OCI-LY3 (cell line): ENCODE measurements at regions not wholly inside any gene's neighbourhood (a gene's known extent, or its start where the extent isn't known, plus 50 kb on each side); places are given as distances from the start of the nearest gene placed in this dataset.

Experiments used
- H2AFZ ChIP-seq: fragments of 200-600, 300-600 bp; shearing (Covaris generic); 2 replicates; pipeline ENCODE4 v1.6.0; 2014; ENCODE audit warnings: antibody characterized with exemption, low read depth, low read length
- H3K27ac ChIP-seq: fragments of 200-600, 300-600 bp; sonication (generic); 2 replicates; pipeline ENCODE4 v1.5.1; 2014; ENCODE audit warnings: mild to moderate bottlenecking, low read length, moderate library complexity, mixed read lengths
- H3K27me3 ChIP-seq: fragments of 200-600, 300-600 bp; sonication (generic); 2 replicates; pipeline ENCODE4 v1.6.1; 2014; ENCODE audit warnings: low read depth, low read length, mixed read lengths
- H3K36me3 ChIP-seq: fragments of 200-600, 300-600 bp; sonication (generic); replicated peaks from 2 replicates; pipeline ENCODE3; 2014; ENCODE audit warnings: low read depth, low read length, mixed read lengths
- H3K4me1 ChIP-seq: fragments of 300-600, 200-600 bp; sonication (generic); 2 replicates; pipeline ENCODE4 v1.6.1; 2014; ENCODE audit warnings: low read length, mixed read lengths
- H3K4me2 ChIP-seq: fragments of 200-600, 300-600 bp; sonication (generic); 2 replicates; pipeline ENCODE4 v1.6.1; 2014; ENCODE audit warnings: low read length, mixed read lengths
- H3K4me3 ChIP-seq: fragments of 300-600, 200-600 bp; sonication (generic); 2 replicates; pipeline ENCODE4 v1.5.1; 2014; ENCODE audit warnings: antibody characterized with exemption, mild to moderate bottlenecking, low read length, moderate library complexity
- H3K79me2 ChIP-seq: fragments of 300-600, 200-600 bp; shearing (Covaris generic); 2 replicates; pipeline ENCODE4 v1.6.1; 2014; ENCODE audit warnings: mild to moderate bottlenecking, low read length, mixed read lengths
- H3K9ac ChIP-seq: fragments of 300-600, 200-600 bp; shearing (Covaris generic); 2 replicates; pipeline ENCODE4 v1.6.0; 2014; ENCODE audit warnings: mild to moderate bottlenecking, low read length, moderate library complexity
- H3K9me3 ChIP-seq: fragments of 200-600, 300-600 bp; shearing (Covaris generic); 2 replicates; pipeline ENCODE4 v1.6.1; 2014; ENCODE audit warnings: low read length, mixed read lengths; ENCODE audit not compliant: insufficient read depth
- H4K20me1 ChIP-seq: fragments of 200-600, 300-600 bp; sonication (generic); 2 replicates; pipeline ENCODE4 v1.6.1; 2016; ENCODE audit warnings: low read length, mixed read lengths; ENCODE audit not compliant: insufficient read depth
- EZH2phosphoT487 ChIP-seq: fragments of 200-600 bp; shearing (Covaris generic); IDR thresholded peaks from 2 replicates; pipeline ENCODE4 v1.6.1; 2018; ENCODE audit warnings: antibody characterized with exemption, mixed run types, low read depth
- TF ChIP-seq, protein P1 (sequence below): fragments of 200-600, 300-600 bp; sonication (generic); IDR thresholded peaks from 2 replicates; pipeline ENCODE4 v1.5.1; 2014; ENCODE audit warnings: antibody characterized with exemption, low read length, low read depth

DNA sequence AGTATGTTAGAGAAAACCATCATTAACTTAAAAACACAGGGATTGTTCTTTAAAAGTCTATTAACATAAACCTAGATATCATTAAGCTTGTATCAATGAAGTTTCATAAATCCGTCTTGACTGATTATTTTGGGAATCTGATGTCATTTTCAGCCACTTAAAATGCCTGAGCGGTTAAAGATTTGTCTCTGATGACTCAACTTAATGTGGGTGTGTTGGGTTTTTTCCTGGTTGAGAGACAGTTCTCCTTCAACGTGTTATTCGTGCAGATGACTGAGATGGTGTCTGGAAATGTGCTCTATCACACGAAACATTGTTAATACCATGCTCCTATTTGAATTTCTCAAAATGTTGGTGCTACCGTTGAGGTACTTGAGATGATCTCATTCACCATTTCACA lies 227.3 kb upstream of the TENM3 start:
- H3K27ac ChIP-seq: no peak overlapping the region

DNA sequence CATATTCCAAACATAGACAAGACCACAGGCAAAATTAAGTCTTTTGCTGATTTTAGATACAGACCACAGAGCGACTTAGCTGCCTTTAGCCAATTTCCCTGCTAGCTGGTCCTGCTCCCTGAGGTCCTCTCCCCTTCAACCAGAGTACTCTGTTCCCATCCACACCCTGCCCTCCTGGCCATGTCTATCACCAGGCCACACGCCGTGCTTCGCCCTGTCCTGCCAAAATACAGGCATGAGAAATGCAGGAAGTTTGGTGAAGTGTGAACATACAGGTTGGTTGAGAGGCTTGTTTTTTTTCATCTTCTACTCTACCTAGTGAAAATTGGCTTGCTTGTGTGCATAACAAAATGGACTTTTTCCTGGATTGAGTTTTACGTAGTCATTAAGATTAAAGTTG lies 226.2 kb upstream of the TENM3 start:
- no peak overlapping the region for H3K9ac ChIP-seq
- H3K27ac ChIP-seq: no peak overlapping the region
- TF ChIP-seq, protein P1, sequence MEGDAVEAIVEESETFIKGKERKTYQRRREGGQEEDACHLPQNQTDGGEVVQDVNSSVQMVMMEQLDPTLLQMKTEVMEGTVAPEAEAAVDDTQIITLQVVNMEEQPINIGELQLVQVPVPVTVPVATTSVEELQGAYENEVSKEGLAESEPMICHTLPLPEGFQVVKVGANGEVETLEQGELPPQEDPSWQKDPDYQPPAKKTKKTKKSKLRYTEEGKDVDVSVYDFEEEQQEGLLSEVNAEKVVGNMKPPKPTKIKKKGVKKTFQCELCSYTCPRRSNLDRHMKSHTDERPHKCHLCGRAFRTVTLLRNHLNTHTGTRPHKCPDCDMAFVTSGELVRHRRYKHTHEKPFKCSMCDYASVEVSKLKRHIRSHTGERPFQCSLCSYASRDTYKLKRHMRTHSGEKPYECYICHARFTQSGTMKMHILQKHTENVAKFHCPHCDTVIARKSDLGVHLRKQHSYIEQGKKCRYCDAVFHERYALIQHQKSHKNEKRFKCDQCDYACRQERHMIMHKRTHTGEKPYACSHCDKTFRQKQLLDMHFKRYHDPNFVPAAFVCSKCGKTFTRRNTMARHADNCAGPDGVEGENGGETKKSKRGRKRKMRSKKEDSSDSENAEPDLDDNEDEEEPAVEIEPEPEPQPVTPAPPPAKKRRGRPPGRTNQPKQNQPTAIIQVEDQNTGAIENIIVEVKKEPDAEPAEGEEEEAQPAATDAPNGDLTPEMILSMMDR: no peak
- TF ChIP-seq EZH2phosphoT487: no peak
- H3K36me3 ChIP-seq: no peaks in the 10 kb centered on the region
- no peaks in the 10 kb centered on the region for H4K20me1 ChIP-seq
- no peaks in the 10 kb centered on the region for H3K9me3 ChIP-seq
- peaks cover 8% of the 10 kb centered on the region for H3K4me1 ChIP-seq
- no peak overlapping the region for H3K4me2 ChIP-seq
- H3K79me2 ChIP-seq: no peaks in the 10 kb centered on the region
- H3K27me3 ChIP-seq: no peaks in the 10 kb centered on the region
- no peak overlapping the region for H2AFZ ChIP-seq
- no peak overlapping the region for H3K4me3 ChIP-seq

More for the DNA sequence above, 227.3 kb upstream of the TENM3 start:
- Histone ChIP-seq H4K20me1 (no peaks in the 10 kb centered on the region), H3K4me3 (no peak overlapping the region), H3K4me1 (peaks cover 8% of the 10 kb centered on the region), H3K36me3 (no peaks in the 10 kb centered on the region), H3K4me2 (no peak overlapping the region), H3K9ac (no peak overlapping the region), H3K27me3 (no peaks in the 10 kb centered on the region), H3K9me3 (no peaks in the 10 kb centered on the region), H3K79me2 (no peaks in the 10 kb centered on the region), H2AFZ (0 out of 2 replicates have a peak overlapping the region, but pooled peaks have one; percentile 11)
- no peak for TF ChIP-seq EZH2phosphoT487
- TF ChIP-seq, protein P1: no peak

- no peaks in the 10 kb centered on the region for H3K9me3 ChIP-seq
- H3K4me2 ChIP-seq: no peak overlapping the region
- no peaks in the 10 kb centered on the region for H3K36me3 ChIP-seq
- H3K27me3 ChIP-seq: no peaks in the 10 kb centered on the region
- TF ChIP-seq, protein P1: no peak
- TF ChIP-seq EZH2phosphoT487: no peak
- H3K4me3 ChIP-seq: no peak overlapping the region
- no peaks in the 10 kb centered on the region for H4K20me1 ChIP-seq
- H3K27ac ChIP-seq: no peak overlapping the region
- no peak overlapping the region for H3K9ac ChIP-seq
- H2AFZ ChIP-seq: no peak overlapping the region
- no peaks in the 10 kb centered on the region for H3K79me2 ChIP-seq
- peaks cover 8% of the 10 kb centered on the region for H3K4me1 ChIP-seq
Measured at GRCh38 chr4:182018691-182019090, 224.5 kb upstream of the TENM3 start.

- TF ChIP-seq, protein P1: no peak
- TF ChIP-seq EZH2phosphoT487: no peak
- H3K9me3 ChIP-seq: no peaks in the 10 kb centered on the region
- H3K36me3 ChIP-seq: no peaks in the 10 kb centered on the region
- H2AFZ ChIP-seq: peak overlapping the region; percentile 61; the same call in 1 of the 2 replicates
- H3K79me2 ChIP-seq: no peaks in the 10 kb centered on the region
- H3K27me3 ChIP-seq: no peaks in the 10 kb centered on the region
- H3K4me3 ChIP-seq: no peak overlapping the region
- peaks cover 8% of the 10 kb centered on the region for H3K4me1 ChIP-seq
- no peak overlapping the region for H3K27ac ChIP-seq
- H3K9ac ChIP-seq: no peak overlapping the region
- H3K4me2 ChIP-seq: no peak overlapping the region
- H4K20me1 ChIP-seq: no peaks in the 10 kb centered on the region
Measured at GRCh38 chr4:182019148-182019652, 224.0 kb upstream of the TENM3 start.
